ENCODE measurements at regions not wholly inside any gene's neighbourhood (a gene's known extent, or its start where the extent isn't known, plus 50 kb on each side); places are given as distances from the start of the nearest gene placed in this dataset.

DNA sequence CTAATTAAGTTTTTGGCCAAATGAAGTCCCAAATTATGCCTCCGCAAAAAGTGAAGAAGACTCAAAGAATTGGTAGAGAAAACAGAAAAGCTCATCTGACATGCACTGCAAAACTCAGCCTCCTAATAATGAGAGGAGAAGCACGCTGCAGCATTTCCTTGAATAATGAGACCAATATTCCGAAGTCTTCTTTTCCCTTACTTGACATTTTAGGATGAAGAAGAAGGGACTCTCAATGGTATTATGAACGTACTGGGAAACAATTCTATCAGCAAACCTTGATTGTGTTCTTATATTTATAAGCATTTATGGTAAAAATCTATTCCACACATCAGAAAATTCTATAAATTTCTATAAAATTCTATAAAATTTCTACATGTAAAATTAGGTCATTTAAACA lies 733.9 kb upstream of the ACVR2A start:
- TF ChIP-seq CTCF (IDR thresholded peaks at IDR 0.05) = no peak
- TF ChIP-seq EZH2 (IDR thresholded peaks at IDR 0.05; ENCODE audit: borderline replicate concordance, insufficient read depth, low read depth, low read length, poor library complexity, severe bottlenecking) = no peak
